AG04450 (cell line): ENCODE measurements at regions not wholly inside any gene's neighbourhood (a gene's known extent, or its start where the extent isn't known, plus 50 kb on each side); places are given as distances from the start of the nearest gene placed in this dataset.

Experiments used
- CTCF ChIA-PET: fragments of 300-600, 350-600 bp; formaldehyde crosslinking; extraction: SDS; loops from one replicate; lab custom pipeline; 2022; ENCODE audit warnings: antibody characterized with exemption, inconsistent platforms; lab: Charles Lee
- POLR2A ChIA-PET: fragments of 350-600 bp; formaldehyde crosslinking; extraction: SDS; loops from one replicate; lab custom pipeline; 2021; ENCODE audit warnings: antibody characterized with exemption, inconsistent platforms; lab: Yijun Ruan, JAX
- DNase-seq: peaks from one replicate; pipeline ENCODE4 v3.0.0-alpha.2; 2011; ENCODE audit warnings: low read depth, low spot score
- H3K27ac ChIP-seq: one replicate; pipeline ENCODE4 v1.5.1; 2012; ENCODE audit warnings: low read depth, low read length, control low read depth
- H3K27me3 ChIP-seq: one replicate; pipeline ENCODE4 v1.6.0; 2012; ENCODE audit warnings: low read length; ENCODE audit not compliant: control insufficient read depth, insufficient read depth
- H3K4me3 ChIP-seq: 2 replicates; pipeline ENCODE4 v1.5.1; 2011; ENCODE audit warnings: mild to moderate bottlenecking, low read depth, low read length, control low read depth
- H3K9me3 ChIP-seq: 2 replicates; pipeline ENCODE4 v1.5.1; 2012; ENCODE audit warnings: low read length; ENCODE audit not compliant: control insufficient read depth, insufficient read depth
- TF ChIP-seq, protein P1 (sequence below): IDR thresholded peaks from 2 replicates; pipeline ENCODE4 v1.5.1; 2011; ENCODE audit warnings: low read depth, low read length, control low read depth, inconsistent platforms

DNA sequence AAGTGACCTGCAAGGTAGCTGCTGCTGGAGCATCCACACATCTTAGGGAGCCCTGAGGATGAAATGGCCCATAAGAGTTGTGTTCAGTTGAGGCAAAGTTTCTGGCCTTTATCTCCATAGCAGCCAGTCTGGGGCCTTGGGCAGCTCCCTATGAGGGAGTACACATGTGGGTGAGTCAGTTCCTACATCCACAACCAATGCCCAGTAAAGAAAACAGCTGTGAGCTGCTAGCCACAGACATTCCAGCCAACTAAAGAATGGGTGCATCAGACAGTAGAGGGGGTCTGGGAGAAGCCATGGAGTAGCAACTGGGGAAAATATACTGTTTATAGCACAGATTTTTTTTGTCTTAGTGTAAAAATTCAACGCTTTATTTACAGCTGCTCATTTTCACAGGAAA is 720.7 kb downstream of the TLE1 start:
- TF ChIP-seq, protein P1, sequence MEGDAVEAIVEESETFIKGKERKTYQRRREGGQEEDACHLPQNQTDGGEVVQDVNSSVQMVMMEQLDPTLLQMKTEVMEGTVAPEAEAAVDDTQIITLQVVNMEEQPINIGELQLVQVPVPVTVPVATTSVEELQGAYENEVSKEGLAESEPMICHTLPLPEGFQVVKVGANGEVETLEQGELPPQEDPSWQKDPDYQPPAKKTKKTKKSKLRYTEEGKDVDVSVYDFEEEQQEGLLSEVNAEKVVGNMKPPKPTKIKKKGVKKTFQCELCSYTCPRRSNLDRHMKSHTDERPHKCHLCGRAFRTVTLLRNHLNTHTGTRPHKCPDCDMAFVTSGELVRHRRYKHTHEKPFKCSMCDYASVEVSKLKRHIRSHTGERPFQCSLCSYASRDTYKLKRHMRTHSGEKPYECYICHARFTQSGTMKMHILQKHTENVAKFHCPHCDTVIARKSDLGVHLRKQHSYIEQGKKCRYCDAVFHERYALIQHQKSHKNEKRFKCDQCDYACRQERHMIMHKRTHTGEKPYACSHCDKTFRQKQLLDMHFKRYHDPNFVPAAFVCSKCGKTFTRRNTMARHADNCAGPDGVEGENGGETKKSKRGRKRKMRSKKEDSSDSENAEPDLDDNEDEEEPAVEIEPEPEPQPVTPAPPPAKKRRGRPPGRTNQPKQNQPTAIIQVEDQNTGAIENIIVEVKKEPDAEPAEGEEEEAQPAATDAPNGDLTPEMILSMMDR: peak; percentile 13; the same call in 1 of the 2 replicates
- no peaks in the 10 kb centered on the region for H3K27me3 ChIP-seq
- POLR2A ChIA-PET: interaction anchor here (0.6 kb wide), 1 partner anchor 463 kb away, joined by 3 read pairs; no protein-coding TSS in a partner anchor
- DNase-seq: peak; percentile 55
- H3K27ac ChIP-seq: no peak overlapping the region
- CTCF ChIA-PET: interaction anchor here (0.5 kb wide), 1 partner anchor 22 kb away, joined by 3 read pairs; no protein-coding TSS in a partner anchor
- H3K4me3 ChIP-seq: no peak overlapping the region
- H3K9me3 ChIP-seq: peaks cover 4% of the 10 kb centered on the region

DNA sequence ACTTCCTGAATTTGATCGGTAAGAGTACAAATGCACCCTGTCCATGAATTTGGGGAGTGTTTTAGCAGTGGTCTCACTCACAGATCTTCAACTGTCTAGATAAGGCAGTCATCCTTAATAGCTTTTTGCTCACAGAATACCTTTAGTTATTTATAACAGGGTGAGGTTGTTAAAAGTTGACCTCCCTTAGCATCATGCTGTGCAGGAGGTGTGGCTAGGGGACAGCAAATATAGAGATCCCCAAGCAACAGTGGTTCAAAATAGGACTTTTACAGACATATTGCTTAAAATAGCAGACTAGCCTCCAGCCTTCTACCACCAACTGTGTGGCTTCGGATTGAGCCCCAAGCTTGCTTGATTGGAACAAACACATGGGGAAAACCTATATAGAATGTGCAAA is 724.4 kb downstream of the TLE1 start:
- no peak overlapping the region for H3K27ac ChIP-seq
- ChIA-PET CTCF (no interaction called here), POLR2A (no interaction called here)
- no peaks in the 10 kb centered on the region for H3K9me3 ChIP-seq
- TF ChIP-seq, protein P1: no peak
- H3K27me3 ChIP-seq: no peaks in the 10 kb centered on the region
- no peak for DNase-seq
- H3K4me3 ChIP-seq: no peak overlapping the region

DNA sequence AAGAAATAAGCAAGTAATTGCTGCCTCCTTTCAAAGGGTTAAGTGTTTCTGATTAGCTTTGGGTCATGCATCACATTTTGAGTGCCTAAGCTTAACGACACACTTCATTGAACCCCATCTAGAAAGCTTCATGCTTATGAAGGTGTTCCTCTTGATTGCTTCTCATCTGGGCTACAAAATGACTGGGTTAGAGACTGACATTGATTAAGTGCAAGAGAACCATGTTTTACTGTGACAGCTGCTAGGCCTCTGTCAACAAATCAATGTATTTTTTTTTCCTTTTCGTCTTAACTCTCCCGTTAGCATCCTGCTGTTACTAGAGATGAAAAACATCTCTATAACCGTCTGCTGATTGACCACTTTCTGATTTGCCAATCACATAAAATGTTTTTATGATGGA is 725.0 kb downstream of the TLE1 start:
- TF ChIP-seq, protein P1: no peak
- Histone ChIP-seq H3K27me3 (no peaks in the 10 kb centered on the region), H3K27ac (no peak overlapping the region), H3K9me3 (no peaks in the 10 kb centered on the region), H3K4me3 (no peak overlapping the region)
- DNase-seq: no peak
- CTCF ChIA-PET: no interaction called here
- POLR2A ChIA-PET: no interaction called here

DNA sequence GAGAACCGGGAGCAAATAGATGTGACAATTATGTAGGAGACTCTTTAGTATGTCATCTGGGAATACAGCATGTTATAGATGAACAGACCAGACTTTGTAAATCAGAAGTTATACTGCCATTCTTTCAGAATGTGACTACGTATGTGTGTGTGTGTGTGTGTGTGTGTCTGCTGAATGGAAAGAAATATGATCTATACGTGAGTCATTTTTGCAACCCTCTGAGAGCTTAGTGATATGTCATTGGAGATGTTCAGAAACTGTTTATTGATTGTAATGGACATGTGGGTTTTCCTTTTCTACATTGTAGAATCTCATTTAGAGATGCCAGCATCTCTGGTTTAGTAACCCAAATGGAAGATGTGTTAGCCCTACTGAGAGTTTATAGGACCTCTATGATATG is 731.5 kb downstream of the TLE1 start:
- TF ChIP-seq, protein P1: no peak
- ChIA-PET POLR2A (no interaction called here), CTCF (no interaction called here)
- no peaks in the 10 kb centered on the region for H3K27me3 ChIP-seq
- no peak for DNase-seq
- no peak overlapping the region for H3K4me3 ChIP-seq
- no peak overlapping the region for H3K27ac ChIP-seq
- H3K9me3 ChIP-seq: no peaks in the 10 kb centered on the region

DNA sequence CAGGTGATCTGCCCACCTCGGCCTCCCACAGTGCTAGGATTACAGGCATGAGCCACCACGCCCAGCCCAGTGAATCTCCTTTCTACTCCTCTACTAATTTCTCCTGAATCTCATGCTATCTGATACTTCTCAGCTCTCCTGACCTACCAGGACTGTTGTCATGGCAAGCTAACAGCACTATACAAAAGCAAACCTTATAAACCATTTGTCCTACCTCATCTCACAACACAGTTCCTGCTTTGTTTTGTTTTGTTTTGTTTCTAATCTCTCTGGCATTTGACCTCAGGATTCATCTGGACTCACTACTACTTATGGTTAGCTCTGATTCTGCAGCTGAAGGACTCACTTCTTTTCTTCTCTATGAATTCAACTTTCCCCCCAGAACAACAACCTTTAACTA is 734.8 kb downstream of the TLE1 start:
- ChIA-PET POLR2A (no interaction called here), CTCF (no interaction called here)
- TF ChIP-seq, protein P1: no peak

More for the DNA sequence above, 734.8 kb downstream of the TLE1 start:
- Histone ChIP-seq H3K9me3 (no peaks in the 10 kb centered on the region), H3K4me3 (no peak overlapping the region), H3K27me3 (no peaks in the 10 kb centered on the region), H3K27ac (no peak overlapping the region)
- DNase-seq: no peak
